ENCODE measurements at regions not wholly inside any gene's neighbourhood (a gene's known extent, or its start where the extent isn't known, plus 50 kb on each side); places are given as distances from the start of the nearest gene placed in this dataset.

GRCh38 chr1:8223526-8223925 is 94.4 kb upstream of the SLC45A1 start:
- no peak for ATAC-seq (replicated peaks in 6 of 8)
- in situ Hi-C loops (cut with MboI; ENCODE audit: low pct_unique_long_range_greater_than_20kb in 2 of 9, low sequenced_read_pairs in 9 of 9, unreplicated experiment in 9 of 9): no loop called here
- H3K27ac ChIP-seq: no peak overlapping the region
- H3K4me1 ChIP-seq (replicated peaks in 1 of 2): peaks cover 0 to 4% of the 10 kb centered on the region in 2 donors
- no peak overlapping the region for H3K4me3 ChIP-seq
- WGBS, 10 experiments: 42 to 100% (median 90%) methylated on average over 1 to 5 of the region's 5 CpGs; no CpG with 5 or more reads in 2 of the 10 experiments

- in situ Hi-C loops (cut with MboI; ENCODE audit: low pct_unique_long_range_greater_than_20kb in 2 of 9, low sequenced_read_pairs in 9 of 9, unreplicated experiment in 9 of 9): no loop called here
- 79 to 100% (median 88%) methylated on average over 2 to 5 of the region's 10 CpGs; no CpG with 5 or more reads in 4 of the 10 experiments for WGBS, 10 experiments
Measured at GRCh38 chr1:8222789-8223188, 95.1 kb upstream of the SLC45A1 start.

DNA sequence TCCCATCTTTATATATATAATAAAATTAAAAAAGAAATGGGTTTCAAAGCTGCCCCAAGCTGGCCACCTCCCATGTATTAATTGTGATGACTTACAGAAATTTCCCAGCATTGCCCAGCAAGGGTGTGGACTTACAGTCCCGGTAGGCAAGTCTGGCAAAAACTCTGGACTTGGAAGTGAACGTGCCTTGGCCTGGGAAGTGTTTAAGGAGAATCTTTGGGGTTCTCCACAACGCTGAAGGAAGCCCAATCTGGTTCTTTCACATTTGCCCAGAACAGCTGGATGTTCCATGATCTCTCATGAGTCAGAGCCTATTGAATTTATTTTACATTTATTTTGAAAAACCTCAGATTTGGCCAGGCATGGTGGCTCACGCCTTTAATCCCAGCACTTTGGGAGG is 98.4 kb upstream of the SLC45A1 start:
- in situ Hi-C loops (cut with MboI; ENCODE audit: low pct_unique_long_range_greater_than_20kb in 2 of 9, low sequenced_read_pairs in 9 of 9, unreplicated experiment in 9 of 9): no loop called here
- Histone ChIP-seq H3K27ac (no peak overlapping the region), H3K4me3 (no peak overlapping the region), H3K4me1 (replicated peaks in 1 of 2) (peaks cover 0 to 12% of the 10 kb centered on the region in 2 donors)
- ATAC-seq (replicated peaks in 6 of 8): peak in 1 of 8 experiments; percentile 11
- 20 to 100% (median 90%) methylated on average over 1 to 4 of the region's 4 CpGs; no CpG with 5 or more reads in 3 of the 10 experiments for WGBS, 10 experiments

More at GRCh38 chr1:8222789-8223188, 95.1 kb upstream of the SLC45A1 start:
- Histone ChIP-seq H3K4me1 (replicated peaks in 1 of 2) (peaks cover 0 to 4% of the 10 kb centered on the region in 2 donors), H3K27ac (no peak overlapping the region), H3K4me3 (no peak overlapping the region)
- peak in 3 of 8 experiments; percentile 29 to 66 (median 63) for ATAC-seq (replicated peaks in 6 of 8)

- in situ Hi-C loops (cut with MboI; ENCODE audit: low pct_unique_long_range_greater_than_20kb in 2 of 9, low sequenced_read_pairs in 9 of 9, unreplicated experiment in 9 of 9): no loop called here
- WGBS, 10 experiments: 74 to 100% (median 89%) methylated on average over 1 to 8 of the region's 10 CpGs; no CpG with 5 or more reads in 2 of the 10 experiments
- ATAC-seq (replicated peaks in 6 of 8): no peak
- no peak overlapping the region for H3K27ac ChIP-seq
- peaks cover 0 to 12% of the 10 kb centered on the region in 2 donors for H3K4me1 ChIP-seq (replicated peaks in 1 of 2)
- H3K4me3 ChIP-seq: no peak overlapping the region
Measured at GRCh38 chr1:8218351-8219092, 99.4 kb upstream of the SLC45A1 start.

DNA sequence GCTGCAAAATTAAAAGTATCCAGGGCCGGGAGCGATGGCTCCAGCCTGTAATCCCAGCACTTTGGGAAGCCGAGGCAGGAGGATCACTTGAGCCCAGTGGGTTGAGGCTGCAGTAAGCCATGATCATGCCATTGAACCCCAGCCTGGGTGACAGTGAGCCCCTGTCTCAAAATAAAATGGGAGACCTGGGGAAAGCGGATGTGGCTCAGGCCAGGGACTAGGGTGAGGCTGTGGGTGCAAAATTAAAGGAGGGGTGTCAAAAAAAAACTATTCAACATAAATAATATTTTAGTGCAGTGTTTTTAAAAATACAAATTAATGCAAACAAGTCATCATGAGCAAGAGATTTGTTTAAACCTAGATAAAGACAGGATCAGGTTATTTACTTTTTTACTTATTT is 100.1 kb upstream of the SLC45A1 start:
- Histone ChIP-seq H3K4me1 (replicated peaks in 1 of 2) (peaks cover 0 to 8% of the 10 kb centered on the region in 2 donors), H3K27ac (no peak overlapping the region), H3K4me3 (no peak overlapping the region)
- in situ Hi-C loops (cut with MboI; ENCODE audit: low pct_unique_long_range_greater_than_20kb in 2 of 9, low sequenced_read_pairs in 9 of 9, unreplicated experiment in 9 of 9): no loop called here
- 60 to 100% (median 98%) methylated on average over 1 to 4 of the region's 4 CpGs; no CpG with 5 or more reads in 2 of the 10 experiments for WGBS, 10 experiments
- ATAC-seq (replicated peaks in 6 of 8): no peak

- peak overlapping the region in 1 of 2 donors; percentile 35 for H3K27ac ChIP-seq
- 11 to 60% (median 22%) methylated on average over 1 to 3 of the region's 70 CpGs; no CpG with 5 or more reads in 7 of the 10 experiments for WGBS, 10 experiments
- peak overlapping the region in 1 of 5 donors; percentile 17 for H3K4me3 ChIP-seq
- ATAC-seq (replicated peaks in 6 of 8): peak; percentile 26 to 86 (median 80)
- peaks cover 4 to 9% of the 10 kb centered on the region in 2 donors for H3K4me1 ChIP-seq (replicated peaks in 1 of 2)
- in situ Hi-C loops (cut with MboI; ENCODE audit: low pct_unique_long_range_greater_than_20kb in 2 of 9, low sequenced_read_pairs in 9 of 9, unreplicated experiment in 9 of 9): no loop called here
Measured at GRCh38 chr1:8217011-8217711, 100.8 kb upstream of the SLC45A1 start.

- WGBS, 10 experiments: 50 to 100% (median 75%) methylated on average over 1 of the region's 1 CpG; no CpG with 5 or more reads in 1 of the 10 experiments
- Histone ChIP-seq H3K4me1 (replicated peaks in 1 of 2) (peaks cover 9 to 16% of the 10 kb centered on the region in 2 donors), H3K27ac (no peak overlapping the region), H3K4me3 (no peak overlapping the region)
- ATAC-seq (replicated peaks in 6 of 8): no peak
- in situ Hi-C loops (cut with MboI; ENCODE audit: low pct_unique_long_range_greater_than_20kb in 2 of 9, low sequenced_read_pairs in 9 of 9, unreplicated experiment in 9 of 9): no loop called here
Measured at GRCh38 chr1:8216005-8216404, 101.9 kb upstream of the SLC45A1 start.

DNA sequence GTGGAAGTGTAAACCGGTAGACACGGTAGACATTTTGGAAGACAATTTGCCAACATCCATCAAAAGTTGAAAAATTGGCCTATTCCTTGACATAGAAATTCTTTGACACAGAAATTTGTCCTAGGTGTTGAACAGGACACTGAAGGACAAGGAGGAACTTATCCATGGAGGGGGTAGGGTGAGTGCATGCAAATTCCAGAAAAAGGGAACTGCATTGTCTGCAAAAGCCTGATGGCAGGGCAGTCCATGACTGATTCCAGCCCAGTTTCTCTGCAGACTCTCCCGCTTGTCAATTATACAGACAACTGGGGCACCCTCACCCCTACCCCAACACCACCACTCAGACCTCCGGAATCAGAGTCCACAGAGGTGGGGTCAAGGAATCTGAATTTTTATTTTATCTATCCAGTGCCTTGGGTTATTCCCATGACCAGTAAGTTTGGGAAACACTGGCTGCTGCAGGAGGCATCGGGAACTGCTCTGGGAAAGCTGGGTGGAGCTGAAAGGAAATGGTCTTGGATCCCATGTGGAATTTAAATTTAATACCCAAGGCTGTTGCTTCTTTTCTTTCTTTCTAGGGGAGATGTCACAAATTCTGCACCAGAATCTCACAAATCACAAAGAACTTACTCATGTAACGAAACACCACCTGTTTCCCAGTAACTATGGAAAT is 103.3 kb upstream of the SLC45A1 start:
- ATAC-seq (replicated peaks in 6 of 8): no peak
- WGBS, 10 experiments: 74 to 100% (median 85%) methylated on average over 1 to 6 of the region's 6 CpGs
- in situ Hi-C loops (cut with MboI; ENCODE audit: low pct_unique_long_range_greater_than_20kb in 2 of 9, low sequenced_read_pairs in 9 of 9, unreplicated experiment in 9 of 9): no loop called here
- no peak overlapping the region for H3K4me3 ChIP-seq
- peaks cover 9 to 16% of the 10 kb centered on the region in 2 donors for H3K4me1 ChIP-seq (replicated peaks in 1 of 2)
- H3K27ac ChIP-seq: no peak overlapping the region

- no peak for ATAC-seq (replicated peaks in 6 of 8)
- in situ Hi-C loops (cut with MboI; ENCODE audit: low pct_unique_long_range_greater_than_20kb in 2 of 9, low sequenced_read_pairs in 9 of 9, unreplicated experiment in 9 of 9): no loop called here
- Histone ChIP-seq H3K4me3 (no peak overlapping the region), H3K27ac (no peak overlapping the region), H3K4me1 (replicated peaks in 1 of 2) (peaks cover 9 to 16% of the 10 kb centered on the region in 2 donors)
- WGBS, 10 experiments: 63 to 91% (median 77%) methylated on average over 3 to 9 of the region's 9 CpGs; no CpG with 5 or more reads in 4 of the 10 experiments
Measured at GRCh38 chr1:8213676-8214075, 104.2 kb upstream of the SLC45A1 start.

DNA sequence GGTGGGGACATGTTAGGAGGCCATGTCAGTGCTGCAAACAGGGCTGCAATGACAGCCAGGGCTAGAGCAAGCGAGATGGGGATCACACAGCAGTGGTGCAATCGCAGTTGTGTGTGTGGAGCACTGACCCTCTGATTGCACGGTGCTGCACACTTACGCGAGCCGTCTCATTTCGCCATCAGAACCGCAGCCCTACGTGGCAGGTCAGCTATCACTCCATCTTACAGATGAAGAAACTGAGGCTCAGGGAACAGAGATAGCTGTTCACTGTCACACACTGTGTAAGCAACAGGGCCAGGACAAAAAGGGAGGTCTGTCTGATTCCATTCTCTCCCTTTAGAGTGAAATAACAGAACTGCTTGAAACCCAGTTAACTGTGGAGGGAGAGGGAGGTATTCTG is 104.8 kb upstream of the SLC45A1 start:
- WGBS, 10 experiments: 93 to 100% (median 98%) methylated on average over 1 to 7 of the region's 9 CpGs; no CpG with 5 or more reads in 6 of the 10 experiments
- Histone ChIP-seq H3K4me3 (no peak overlapping the region), H3K27ac (no peak overlapping the region), H3K4me1 (replicated peaks in 1 of 2) (peaks cover 9 to 16% of the 10 kb centered on the region in 2 donors)
- in situ Hi-C loops (cut with MboI; ENCODE audit: low pct_unique_long_range_greater_than_20kb in 2 of 9, low sequenced_read_pairs in 9 of 9, unreplicated experiment in 9 of 9): no loop called here
- no peak for ATAC-seq (replicated peaks in 6 of 8)

GRCh38 chr1:8212580-8213031 is 105.3 kb upstream of the SLC45A1 start:
- no peak overlapping the region for H3K27ac ChIP-seq
- H3K4me3 ChIP-seq: no peak overlapping the region
- 64 to 87% (median 77%) methylated on average over 2 to 6 of the region's 8 CpGs; no CpG with 5 or more reads in 5 of the 10 experiments for WGBS, 10 experiments
- in situ Hi-C loops (cut with MboI; ENCODE audit: low pct_unique_long_range_greater_than_20kb in 2 of 9, low sequenced_read_pairs in 9 of 9, unreplicated experiment in 9 of 9): no loop called here
- peaks cover 9 to 15% of the 10 kb centered on the region in 2 donors for H3K4me1 ChIP-seq (replicated peaks in 1 of 2)
- peak in 1 of 8 experiments; percentile 12 for ATAC-seq (replicated peaks in 6 of 8)

- 0 to 82% (median 72%) methylated on average over 3 to 23 of the region's 27 CpGs; no CpG with 5 or more reads in 1 of the 10 experiments for WGBS, 10 experiments
- no peak overlapping the region for H3K27ac ChIP-seq
- in situ Hi-C loops (cut with MboI; ENCODE audit: low pct_unique_long_range_greater_than_20kb in 2 of 9, low sequenced_read_pairs in 9 of 9, unreplicated experiment in 9 of 9): no loop called here
Measured at GRCh38 chr1:8211883-8212579, 105.9 kb upstream of the SLC45A1 start.

More at GRCh38 chr1:8211883-8212579, 105.9 kb upstream of the SLC45A1 start:
- Histone ChIP-seq H3K4me1 (replicated peaks in 1 of 2) (peaks cover 9% of the 10 kb centered on the region in 2 donors), H3K4me3 (no peak overlapping the region)
- ATAC-seq (replicated peaks in 6 of 8): peak; percentile 39 to 96 (median 68)
